ENCODE measurements at regions not wholly inside any gene's neighbourhood (a gene's known extent, or its start where the extent isn't known, plus 50 kb on each side); places are given as distances from the start of the nearest gene placed in this dataset.

- TF ChIP-seq EZH2 (IDR thresholded peaks at IDR 0.05; ENCODE audit: insufficient read depth, poor library complexity, severe bottlenecking) (no peak), EZH2phosphoT487 (IDR thresholded peaks at IDR 0.05; ENCODE audit: insufficient read depth, low read depth) (no peak)
Observed at GRCh38 chr16:86683441-86684194, 105.3 kb downstream of the FOXL1 start.

All from GM23248 (cell line).